Naive thymus-derived CD8-positive, alpha-beta T cell (primary cell): ENCODE measurements at regions not wholly inside any gene's neighbourhood (a gene's known extent, or its start where the extent isn't known, plus 50 kb on each side); places are given as distances from the start of the nearest gene placed in this dataset.

ENCODE experiments used
- ATAC-seq, 2 donors: fragments of 150-1000 bp; cut with Tn5 transposase in 1 of 2; sonication (Bioruptor Pico), chemical (Tn5 transposase) in 1 of 2; 1 replicate in 1 of 2; 2 replicates in 1 of 2; pipeline ENCODE4 v1.10.0; 2021; ENCODE audit warnings: mild to moderate bottlenecking in 2 of 2, moderate library complexity in 2 of 2
- POLR2A ChIA-PET: fragments of 350-600 bp; sonication (Branson Sonifier 250); formaldehyde crosslinking; loops from one replicate; lab custom pipeline; 2021; ENCODE audit warnings: antibody characterized with exemption; lab: Charles Lee
- DNase-seq, 10 donors: peaks; one replicate each; pipeline versions ENCODE4 v3.0.0 to v3.0.0-alpha.2; 2020 to 2022
- H3K27ac Mint-ChIP-seq, 10 donors: one replicate each; pipeline ENCODE4 v1.8.0; 2020 to 2022; ENCODE audit warnings: mild to moderate bottlenecking in 10 of 10, mixed read lengths in 10 of 10, moderate library complexity in 4 of 10, inconsistent platforms in 1 of 10
- H3K27me3 Mint-ChIP-seq, 5 donors: one replicate each; pipeline ENCODE4 v1.8.0; 2021 to 2022; ENCODE audit warnings: mixed read lengths in 5 of 5
- H3K36me3 Mint-ChIP-seq, 3 donors: one replicate each; pipeline ENCODE4 v1.8.0; 2020 to 2022; ENCODE audit warnings: mixed read lengths in 3 of 3, mild to moderate bottlenecking in 2 of 3, inconsistent platforms in 1 of 3
- H3K4me1 Mint-ChIP-seq, 4 donors: one replicate each; pipeline ENCODE4 v1.8.0; 2021 to 2022; ENCODE audit warnings: mixed read lengths in 4 of 4
- H3K4me3 Mint-ChIP-seq, 10 donors: one replicate each; pipeline ENCODE4 v1.8.0; 2020 to 2022; ENCODE audit warnings: mild to moderate bottlenecking in 10 of 10, mixed read lengths in 10 of 10, moderate library complexity in 6 of 10, inconsistent platforms in 1 of 10
- H3K9me3 Mint-ChIP-seq, 9 donors: one replicate each; pipeline ENCODE4 v1.8.0; 2020 to 2022; ENCODE audit warnings: mixed read lengths in 9 of 9, mild to moderate bottlenecking in 3 of 9, inconsistent platforms in 1 of 9, moderate library complexity in 1 of 9

- H3K27ac Mint-ChIP-seq: no peak overlapping the region
- POLR2A ChIA-PET: no interaction called here
- H3K36me3 Mint-ChIP-seq: no peaks in the 10 kb centered on the region
- peaks cover 6 to 34% (median 15%) of the 10 kb centered on the region in 5 donors for H3K27me3 Mint-ChIP-seq
- ATAC-seq: no peak
- peaks cover 6 to 8% (median 7%) of the 10 kb centered on the region in 4 donors for H3K4me1 Mint-ChIP-seq
- no peaks in the 10 kb centered on the region for H3K9me3 Mint-ChIP-seq
- H3K4me3 Mint-ChIP-seq: no peak overlapping the region
- no peak for DNase-seq
Observed at GRCh38 chr5:96340357-96340756, 92.7 kb downstream of the PCSK1 start.

- DNase-seq (no peak), ATAC-seq (no peak)
- Mint-ChIP-seq H3K36me3 (no peaks in the 10 kb centered on the region), H3K4me1 (peaks cover 1 to 4% (median 2%) of the 10 kb centered on the region in 4 donors), H3K27me3 (peaks cover 6 to 34% (median 15%) of the 10 kb centered on the region in 5 donors), H3K27ac (no peak overlapping the region), H3K9me3 (no peaks in the 10 kb centered on the region), H3K4me3 (no peak overlapping the region)
- POLR2A ChIA-PET: no interaction called here
Observed at GRCh38 chr5:96339862-96340261, 93.2 kb downstream of the PCSK1 start.

- no peaks in the 10 kb centered on the region for H3K4me1 Mint-ChIP-seq
- DNase-seq (no peak), ATAC-seq (no peak)
- peaks cover 6 to 34% (median 15%) of the 10 kb centered on the region in 5 donors for H3K27me3 Mint-ChIP-seq
- no peak overlapping the region for H3K4me3 Mint-ChIP-seq
- H3K27ac Mint-ChIP-seq: no peak overlapping the region
- H3K9me3 Mint-ChIP-seq: no peaks in the 10 kb centered on the region
- POLR2A ChIA-PET: no interaction called here
- no peaks in the 10 kb centered on the region for H3K36me3 Mint-ChIP-seq
Observed at GRCh38 chr5:96338624-96339415, 94.2 kb downstream of the PCSK1 start.

- Mint-ChIP-seq H3K4me1 (no peaks in the 10 kb centered on the region), H3K27ac (no peak overlapping the region), H3K9me3 (no peaks in the 10 kb centered on the region), H3K36me3 (no peaks in the 10 kb centered on the region), H3K4me3 (no peak overlapping the region), H3K27me3 (peaks cover 6 to 37% (median 13%) of the 10 kb centered on the region in 5 donors)
- POLR2A ChIA-PET: no interaction called here
- no peak for DNase-seq
- ATAC-seq: no peak
Observed at GRCh38 chr5:96338091-96338490, 95.0 kb downstream of the PCSK1 start.

GRCh38 chr5:96337048-96337781 is 95.8 kb downstream of the PCSK1 start:
- Mint-ChIP-seq H3K4me1 (no peaks in the 10 kb centered on the region), H3K27me3 (peaks cover 5 to 40% (median 17%) of the 10 kb centered on the region in 5 donors), H3K27ac (no peak overlapping the region), H3K36me3 (no peaks in the 10 kb centered on the region), H3K9me3 (no peaks in the 10 kb centered on the region), H3K4me3 (no peak overlapping the region)
- ATAC-seq: no peak
- POLR2A ChIA-PET: no interaction called here
- no peak for DNase-seq

- POLR2A ChIA-PET: interaction anchor here (1.4 kb wide), 1 partner anchor 478 kb away, joined by 4 read pairs; no protein-coding TSS in a partner anchor
- no peak overlapping the region for H3K27ac Mint-ChIP-seq
- peak; percentile 90 to 91 for ATAC-seq
- no peaks in the 10 kb centered on the region for H3K4me1 Mint-ChIP-seq
- DNase-seq: peak in 9 of 10 donors; percentile 27 to 78 (median 59)
- H3K36me3 Mint-ChIP-seq: no peaks in the 10 kb centered on the region
- peaks cover 10 to 40% (median 16%) of the 10 kb centered on the region in 5 donors for H3K27me3 Mint-ChIP-seq
- H3K4me3 Mint-ChIP-seq: no peak overlapping the region
- no peaks in the 10 kb centered on the region for H3K9me3 Mint-ChIP-seq
Observed at GRCh38 chr5:96336351-96336985, 96.6 kb downstream of the PCSK1 start.

- ATAC-seq (no peak), DNase-seq (no peak)
- H3K4me1 Mint-ChIP-seq: no peaks in the 10 kb centered on the region
- POLR2A ChIA-PET: interaction anchor here (1.4 kb wide), 1 partner anchor 477 kb away, joined by 4 read pairs; no protein-coding TSS in a partner anchor
- H3K36me3 Mint-ChIP-seq: no peaks in the 10 kb centered on the region
- H3K4me3 Mint-ChIP-seq: no peak overlapping the region
- H3K27me3 Mint-ChIP-seq: peaks cover 10 to 40% (median 15%) of the 10 kb centered on the region in 5 donors
- H3K9me3 Mint-ChIP-seq: no peaks in the 10 kb centered on the region
- no peak overlapping the region for H3K27ac Mint-ChIP-seq
Observed at GRCh38 chr5:96335873-96336272, 97.2 kb downstream of the PCSK1 start.

GRCh38 chr5:96333391-96333790 is 99.7 kb downstream of the PCSK1 start:
- POLR2A ChIA-PET: no interaction called here
- Mint-ChIP-seq H3K4me1 (no peaks in the 10 kb centered on the region), H3K36me3 (no peaks in the 10 kb centered on the region), H3K9me3 (no peaks in the 10 kb centered on the region), H3K4me3 (no peak overlapping the region), H3K27ac (no peak overlapping the region), H3K27me3 (peaks cover 5 to 30% (median 10%) of the 10 kb centered on the region in 5 donors)
- DNase-seq (no peak), ATAC-seq (no peak)

GRCh38 chr5:96332535-96333366 is 100.3 kb downstream of the PCSK1 start:
- Mint-ChIP-seq H3K9me3 (no peaks in the 10 kb centered on the region), H3K36me3 (no peaks in the 10 kb centered on the region), H3K4me3 (no peak overlapping the region), H3K27me3 (peaks cover 5 to 34% (median 11%) of the 10 kb centered on the region in 5 donors), H3K4me1 (no peaks in the 10 kb centered on the region), H3K27ac (peak overlapping the region in 1 of 10 donors; percentile 13)
- DNase-seq (no peak), ATAC-seq (no peak)
- POLR2A ChIA-PET: no interaction called here

- Mint-ChIP-seq H3K4me1 (no peaks in the 10 kb centered on the region), H3K36me3 (no peaks in the 10 kb centered on the region), H3K9me3 (no peaks in the 10 kb centered on the region), H3K4me3 (no peak overlapping the region), H3K27me3 (peaks cover 7 to 36% (median 11%) of the 10 kb centered on the region in 5 donors), H3K27ac (no peak overlapping the region)
- POLR2A ChIA-PET: no interaction called here
- ATAC-seq (no peak), DNase-seq (no peak)
Observed at GRCh38 chr5:96331681-96332361, 101.2 kb downstream of the PCSK1 start.

GRCh38 chr5:96331210-96331609 is 101.8 kb downstream of the PCSK1 start:
- ATAC-seq: no peak
- H3K4me3 Mint-ChIP-seq: no peak overlapping the region

More at GRCh38 chr5:96331210-96331609, 101.8 kb downstream of the PCSK1 start:
- Mint-ChIP-seq H3K27me3 (peaks cover 11 to 42% (median 14%) of the 10 kb centered on the region in 5 donors), H3K36me3 (no peaks in the 10 kb centered on the region), H3K4me1 (no peaks in the 10 kb centered on the region), H3K9me3 (no peaks in the 10 kb centered on the region), H3K27ac (no peak overlapping the region)
- no peak for DNase-seq
- POLR2A ChIA-PET: no interaction called here
